GM10266 (cell line): ENCODE measurements at regions not wholly inside any gene's neighbourhood (a gene's known extent, or its start where the extent isn't known, plus 50 kb on each side); places are given as distances from the start of the nearest gene placed in this dataset.

ENCODE experiments used
- DNase-seq: peaks from one replicate; pipeline ENCODE4 v3.0.0; 2012; ENCODE audit errors: extremely low spot score
- TF ChIP-seq, protein P1 (sequence below): IDR thresholded peaks from 2 replicates; pipeline ENCODE4 v1.5.1; 2012; ENCODE audit warnings: mild to moderate bottlenecking, low read depth; ENCODE audit not compliant: control insufficient read depth, insufficient read depth; ENCODE audit errors: missing control alignments

GRCh38 chr1:217253351-217253750 is 377.5 kb downstream of the GPATCH2 start:
- TF ChIP-seq, protein P1, sequence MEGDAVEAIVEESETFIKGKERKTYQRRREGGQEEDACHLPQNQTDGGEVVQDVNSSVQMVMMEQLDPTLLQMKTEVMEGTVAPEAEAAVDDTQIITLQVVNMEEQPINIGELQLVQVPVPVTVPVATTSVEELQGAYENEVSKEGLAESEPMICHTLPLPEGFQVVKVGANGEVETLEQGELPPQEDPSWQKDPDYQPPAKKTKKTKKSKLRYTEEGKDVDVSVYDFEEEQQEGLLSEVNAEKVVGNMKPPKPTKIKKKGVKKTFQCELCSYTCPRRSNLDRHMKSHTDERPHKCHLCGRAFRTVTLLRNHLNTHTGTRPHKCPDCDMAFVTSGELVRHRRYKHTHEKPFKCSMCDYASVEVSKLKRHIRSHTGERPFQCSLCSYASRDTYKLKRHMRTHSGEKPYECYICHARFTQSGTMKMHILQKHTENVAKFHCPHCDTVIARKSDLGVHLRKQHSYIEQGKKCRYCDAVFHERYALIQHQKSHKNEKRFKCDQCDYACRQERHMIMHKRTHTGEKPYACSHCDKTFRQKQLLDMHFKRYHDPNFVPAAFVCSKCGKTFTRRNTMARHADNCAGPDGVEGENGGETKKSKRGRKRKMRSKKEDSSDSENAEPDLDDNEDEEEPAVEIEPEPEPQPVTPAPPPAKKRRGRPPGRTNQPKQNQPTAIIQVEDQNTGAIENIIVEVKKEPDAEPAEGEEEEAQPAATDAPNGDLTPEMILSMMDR, result no peak
- no peak for DNase-seq

DNA sequence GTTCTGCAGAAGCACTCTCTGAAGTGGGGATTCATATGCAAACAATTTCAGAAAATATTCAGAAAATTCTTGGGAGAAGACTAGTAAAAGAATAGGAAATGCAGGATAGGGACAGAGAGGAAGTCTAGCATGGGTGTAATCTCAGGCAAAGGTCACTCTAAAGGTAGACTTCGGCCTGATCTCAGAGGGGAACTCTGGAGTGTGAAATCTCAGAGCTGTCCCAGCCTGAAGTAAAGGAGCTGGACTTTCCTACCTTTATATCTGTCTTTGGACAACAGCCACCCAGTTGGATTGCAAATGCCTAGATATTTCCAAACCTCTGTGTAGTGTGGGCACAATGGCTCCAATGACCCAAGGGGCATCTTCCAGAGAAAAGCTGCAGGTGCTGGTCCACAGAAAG is 379.8 kb downstream of the GPATCH2 start:
- DNase-seq, result no peak
- TF ChIP-seq, protein P1, result no peak

- TF ChIP-seq, protein P1, result no peak
Measured at GRCh38 chr1:217249857-217250256, 381.0 kb downstream of the GPATCH2 start.

DNA sequence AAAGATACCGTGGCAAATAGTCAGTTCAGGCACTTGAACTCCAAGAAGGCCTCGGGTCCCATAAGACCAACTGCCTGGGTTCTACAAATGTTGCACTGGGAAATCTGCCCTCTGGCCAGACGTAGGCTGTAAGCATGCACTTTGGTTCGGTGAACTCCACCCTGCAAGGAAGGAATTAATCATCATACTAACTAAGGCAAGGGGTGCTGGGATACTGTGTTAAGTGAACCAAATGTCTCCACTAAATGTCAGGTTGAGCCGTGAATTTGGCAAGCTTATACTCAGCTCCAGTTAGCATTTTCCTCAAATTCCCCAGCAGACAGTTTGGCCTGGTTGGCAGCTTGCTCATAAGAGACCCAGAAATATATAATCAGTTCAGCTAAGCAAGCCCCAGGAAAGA is 385.9 kb downstream of the GPATCH2 start:
- no peak for DNase-seq
- TF ChIP-seq, protein P1, result no peak

More at GRCh38 chr1:217249857-217250256, 381.0 kb downstream of the GPATCH2 start:
- no peak for DNase-seq

- DNase-seq, result no peak
- TF ChIP-seq, protein P1, result no peak
Measured at GRCh38 chr1:217240656-217241055, 390.2 kb downstream of the GPATCH2 start.

- no peak for DNase-seq
- TF ChIP-seq, protein P1, result no peak
Measured at GRCh38 chr1:217238945-217239344, 391.9 kb downstream of the GPATCH2 start.

DNA sequence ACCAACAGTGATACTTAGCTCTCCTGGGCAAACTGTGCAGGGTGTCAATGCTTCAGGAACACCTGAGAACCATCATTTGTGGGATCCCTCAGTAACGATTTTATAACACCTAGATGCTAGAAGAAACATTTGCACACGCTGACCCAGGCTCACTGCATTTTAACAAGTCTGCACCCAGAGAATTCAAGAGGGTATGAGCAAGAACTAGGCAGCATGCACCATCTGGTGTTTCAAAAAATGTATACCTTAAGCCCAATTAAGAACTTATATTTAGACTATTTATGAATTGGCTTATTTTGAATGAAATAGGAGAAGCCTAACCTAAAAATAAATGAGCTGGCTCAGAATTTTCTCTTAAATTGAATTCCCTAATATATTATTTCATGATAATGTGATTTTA is 400.5 kb downstream of the GPATCH2 start:
- no peak for DNase-seq
- TF ChIP-seq, protein P1, result no peak
